ENCODE measurements at regions not wholly inside any gene's neighbourhood (a gene's known extent, or its start where the extent isn't known, plus 50 kb on each side); places are given as distances from the start of the nearest gene placed in this dataset.

DNA sequence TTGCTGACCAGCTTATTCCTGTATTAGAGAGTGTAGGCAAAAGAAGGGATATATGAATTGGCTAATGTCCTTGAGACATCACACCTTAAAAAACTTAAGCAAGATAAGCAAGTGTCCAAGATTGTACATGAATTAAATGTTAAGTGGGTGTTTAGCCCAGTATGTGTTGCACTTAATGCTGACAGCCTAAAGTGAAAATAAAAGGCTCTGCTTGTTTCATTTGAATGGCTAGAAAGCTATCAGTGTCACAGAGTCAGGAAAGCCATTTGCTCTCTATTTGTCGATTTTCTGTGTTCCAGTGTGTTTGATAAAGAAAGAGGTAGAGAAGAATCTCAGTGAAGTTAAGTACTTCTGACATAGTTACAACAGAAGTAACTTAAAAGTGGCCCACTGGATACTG is 744.9 kb downstream of the ANKRD7 start:
- no peak for DNase-seq (ENCODE audit: low read depth)
- TF ChIP-seq, protein P1, sequence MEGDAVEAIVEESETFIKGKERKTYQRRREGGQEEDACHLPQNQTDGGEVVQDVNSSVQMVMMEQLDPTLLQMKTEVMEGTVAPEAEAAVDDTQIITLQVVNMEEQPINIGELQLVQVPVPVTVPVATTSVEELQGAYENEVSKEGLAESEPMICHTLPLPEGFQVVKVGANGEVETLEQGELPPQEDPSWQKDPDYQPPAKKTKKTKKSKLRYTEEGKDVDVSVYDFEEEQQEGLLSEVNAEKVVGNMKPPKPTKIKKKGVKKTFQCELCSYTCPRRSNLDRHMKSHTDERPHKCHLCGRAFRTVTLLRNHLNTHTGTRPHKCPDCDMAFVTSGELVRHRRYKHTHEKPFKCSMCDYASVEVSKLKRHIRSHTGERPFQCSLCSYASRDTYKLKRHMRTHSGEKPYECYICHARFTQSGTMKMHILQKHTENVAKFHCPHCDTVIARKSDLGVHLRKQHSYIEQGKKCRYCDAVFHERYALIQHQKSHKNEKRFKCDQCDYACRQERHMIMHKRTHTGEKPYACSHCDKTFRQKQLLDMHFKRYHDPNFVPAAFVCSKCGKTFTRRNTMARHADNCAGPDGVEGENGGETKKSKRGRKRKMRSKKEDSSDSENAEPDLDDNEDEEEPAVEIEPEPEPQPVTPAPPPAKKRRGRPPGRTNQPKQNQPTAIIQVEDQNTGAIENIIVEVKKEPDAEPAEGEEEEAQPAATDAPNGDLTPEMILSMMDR (IDR thresholded peaks at IDR 0.05; ENCODE audit: control insufficient read depth, extremely low read depth, insufficient read depth): no peak
- no peak overlapping the region for H3K4me3 ChIP-seq (ENCODE audit: low read depth, low read length)

DNA sequence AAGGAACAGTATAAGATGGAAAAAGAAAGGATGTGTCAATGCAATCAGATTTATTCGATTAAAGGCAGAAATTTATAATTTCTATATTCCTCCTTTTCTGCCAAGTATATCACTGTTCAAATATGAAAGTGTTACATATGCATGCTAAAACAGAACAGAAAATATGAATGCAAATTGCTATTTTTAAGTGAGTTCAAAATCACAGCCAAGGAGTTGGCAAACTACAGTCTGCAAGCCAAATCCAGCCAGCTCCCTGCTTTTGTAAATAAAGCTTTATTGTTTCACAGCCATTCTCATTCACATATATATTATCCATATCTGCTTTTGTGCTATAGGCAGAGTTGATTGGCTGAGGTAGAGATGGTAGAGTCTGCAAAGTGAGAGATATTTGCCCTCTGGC is 747.2 kb downstream of the ANKRD7 start:
- TF ChIP-seq, protein P1 (IDR thresholded peaks at IDR 0.05; ENCODE audit: control insufficient read depth, extremely low read depth, insufficient read depth): no peak
- no peak for DNase-seq (ENCODE audit: low read depth)
- no peak overlapping the region for H3K4me3 ChIP-seq (ENCODE audit: low read depth, low read length)

DNA sequence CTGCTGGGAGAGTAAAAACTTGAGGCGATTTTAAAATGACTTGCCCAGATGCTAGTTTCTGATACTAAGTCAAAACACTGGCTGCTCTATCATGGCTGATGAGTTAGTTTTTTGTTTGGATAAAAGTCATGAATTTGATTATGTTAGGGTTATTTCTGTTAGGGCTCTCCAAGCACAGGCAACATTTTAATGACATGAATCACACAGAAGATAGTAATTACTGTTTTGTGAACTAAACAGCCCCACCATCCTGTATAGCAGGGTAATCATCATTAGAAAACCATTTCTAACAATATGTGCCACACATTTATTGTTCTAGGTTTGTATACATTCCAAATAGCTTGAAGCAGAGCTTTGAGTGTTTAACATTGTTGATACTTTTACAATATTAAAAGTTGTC is 750.3 kb downstream of the ANKRD7 start:
- TF ChIP-seq, protein P1 (IDR thresholded peaks at IDR 0.05; ENCODE audit: control insufficient read depth, extremely low read depth, insufficient read depth): no peak
- DNase-seq (ENCODE audit: low read depth): no peak

DNA sequence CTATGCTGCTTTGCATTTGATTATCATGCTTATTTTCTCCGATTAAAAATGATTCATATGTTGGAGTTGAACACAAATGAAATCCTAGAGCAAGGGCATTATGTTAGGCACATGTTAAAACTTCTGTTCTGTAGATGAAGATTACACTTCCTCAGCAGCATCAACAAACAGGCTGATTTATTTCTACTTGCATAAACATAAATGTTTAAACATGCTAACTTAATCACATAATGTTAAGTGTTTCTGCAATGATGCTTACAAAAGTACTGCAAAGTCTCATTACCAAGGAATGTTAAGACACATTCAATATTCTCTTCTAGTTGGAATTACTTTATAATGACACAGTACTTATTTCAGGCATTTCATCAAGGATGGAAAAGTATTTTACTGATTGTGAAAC is 770.8 kb downstream of the ANKRD7 start:
- no peak for DNase-seq (ENCODE audit: low read depth)
- no peak overlapping the region for H3K4me3 ChIP-seq (ENCODE audit: low read depth, low read length)
- TF ChIP-seq, protein P1 (IDR thresholded peaks at IDR 0.05; ENCODE audit: control insufficient read depth, extremely low read depth, insufficient read depth): no peak

More for the DNA sequence above, 750.3 kb downstream of the ANKRD7 start:
- no peak overlapping the region for H3K4me3 ChIP-seq (ENCODE audit: low read depth, low read length)

DNA sequence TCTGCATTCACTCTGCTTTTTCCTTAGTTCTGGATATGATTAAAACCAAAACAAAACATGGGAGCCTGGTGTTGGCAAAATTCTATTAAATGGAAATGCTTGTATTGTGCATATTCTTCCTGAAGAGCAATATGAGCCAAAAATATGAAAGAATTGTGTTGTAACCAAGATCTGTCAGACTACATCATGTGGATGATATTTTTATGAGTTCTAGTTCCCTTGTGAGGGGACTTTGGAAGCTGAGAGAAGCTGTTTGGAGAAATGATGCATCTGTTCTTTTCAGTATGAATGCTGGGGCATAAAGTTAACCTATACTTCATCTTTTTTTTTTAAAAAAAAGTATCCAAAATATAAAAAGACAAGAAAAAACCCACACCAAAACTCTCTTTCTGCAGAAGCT is 782.7 kb downstream of the ANKRD7 start:
- no peak for DNase-seq (ENCODE audit: low read depth)
- TF ChIP-seq, protein P1 (IDR thresholded peaks at IDR 0.05; ENCODE audit: control insufficient read depth, extremely low read depth, insufficient read depth): no peak

DNA sequence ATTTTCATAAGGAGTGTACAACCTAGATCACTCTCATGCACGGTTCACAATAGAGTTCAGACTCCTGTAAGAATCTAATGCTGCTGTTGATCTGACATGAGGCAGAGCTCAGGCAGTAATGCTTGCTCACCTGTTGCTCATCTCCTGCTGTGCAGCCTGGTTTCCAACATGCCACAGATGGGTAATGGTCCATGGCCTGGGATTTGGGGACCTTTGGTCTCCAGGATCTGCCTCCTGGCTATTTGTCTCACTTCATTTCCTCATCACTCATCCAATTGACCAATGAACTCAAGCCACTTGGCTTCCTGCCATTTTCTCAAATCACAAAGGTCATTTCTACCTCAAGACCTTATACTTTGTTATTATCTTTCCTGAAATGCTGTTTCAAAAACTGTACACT is 786.1 kb downstream of the ANKRD7 start:
- no peak overlapping the region for H3K4me3 ChIP-seq (ENCODE audit: low read depth, low read length)
- TF ChIP-seq, protein P1 (IDR thresholded peaks at IDR 0.05; ENCODE audit: control insufficient read depth, extremely low read depth, insufficient read depth): no peak
- DNase-seq (ENCODE audit: low read depth): no peak

More for the DNA sequence above, 782.7 kb downstream of the ANKRD7 start:
- no peak overlapping the region for H3K4me3 ChIP-seq (ENCODE audit: low read depth, low read length)

DNA sequence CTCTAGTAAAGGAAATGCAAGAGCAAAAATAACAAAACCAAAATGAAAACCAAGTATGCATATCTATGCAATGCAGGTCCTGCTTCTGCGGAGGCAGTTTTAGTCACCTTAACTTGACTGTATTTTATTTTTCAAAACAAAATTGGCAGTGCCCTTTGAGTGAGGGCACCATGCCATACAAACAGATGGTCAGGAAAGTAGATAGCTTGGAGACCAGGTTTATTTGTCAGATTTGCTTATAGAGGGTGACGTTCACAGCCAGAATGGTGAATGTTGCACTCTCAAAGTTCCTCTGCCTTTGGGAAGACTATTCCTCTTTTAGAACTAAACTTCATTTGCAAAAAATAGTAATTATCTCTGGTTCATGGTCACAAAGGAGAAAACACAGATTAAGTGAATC is 801.9 kb downstream of the ANKRD7 start:
- TF ChIP-seq, protein P1 (IDR thresholded peaks at IDR 0.05; ENCODE audit: control insufficient read depth, extremely low read depth, insufficient read depth): no peak
- no peak overlapping the region for H3K4me3 ChIP-seq (ENCODE audit: low read depth, low read length)
- no peak for DNase-seq (ENCODE audit: low read depth)

All from LNCaP clone FGC (cell line).